Lower leg skin (tissue), 3 donors: ENCODE measurements at regions not wholly inside any gene's neighbourhood (a gene's known extent, or its start where the extent isn't known, plus 50 kb on each side); places are given as distances from the start of the nearest gene placed in this dataset.

Experiments
- CTCF ChIP-seq, 3 donors: fragments of 450-650 bp; IDR thresholded peaks; one replicate each; pipeline ENCODE4 v1.5.1; 2016; ENCODE audit warnings: antibody characterized with exemption in 3 of 3, mild to moderate bottlenecking in 3 of 3, moderate library complexity in 2 of 3
- POLR2A ChIP-seq, 2 donors: fragments of 450-650 bp; IDR thresholded peaks; one replicate each; pipeline ENCODE4 v1.6.1; 2016 to 2017; ENCODE audit warnings: antibody characterized with exemption in 2 of 2, mild to moderate bottlenecking in 1 of 2, moderate library complexity in 1 of 2

GRCh38 chr6:55954436-55954835 lies 79.0 kb upstream of the BMP5 start:
- TF ChIP-seq POLR2A (IDR thresholded peaks at IDR 0.05) (no peak), CTCF (IDR thresholded peaks at IDR 0.05) (no peak)
